Peyer's patch (tissue), 4 donors: ENCODE measurements at regions not wholly inside any gene's neighbourhood (a gene's known extent, or its start where the extent isn't known, plus 50 kb on each side); places are given as distances from the start of the nearest gene placed in this dataset.

Source experiments
- DNase-seq, 3 donors: peaks; one replicate each; pipeline ENCODE4 v3.0.0-alpha.2; 2017 to 2019
- H3K27ac ChIP-seq, 4 donors: fragments of 200-600 bp; sonication (generic); one replicate each; pipeline ENCODE4 v1.5.1; 2016 to 2019
- H3K27me3 ChIP-seq, 2 donors: fragments of 200-600 bp; sonication (generic); one replicate each; pipeline ENCODE4 v1.5.1; 2019
- H3K36me3 ChIP-seq, 3 donors: fragments of 200-600 bp; sonication (generic); one replicate each; pipeline ENCODE4 v1.5.1; 2016 to 2019
- H3K4me1 ChIP-seq, 4 donors: fragments of 200-600 bp; sonication (generic); one replicate each; pipeline ENCODE4 v1.5.1; 2016 to 2019
- H3K4me3 ChIP-seq, 4 donors: fragments of 200-600 bp; sonication (generic); 1 replicate in 3 of 4; 2 replicates in 1 of 4; pipeline ENCODE4 v1.5.1; 2016 to 2019; ENCODE audit warnings: mild to moderate bottlenecking in 1 of 4
- H3K9me3 ChIP-seq, 4 donors: fragments of 200-600 bp; sonication (generic); one replicate each; pipeline ENCODE4 v1.5.1; 2016 to 2019; ENCODE audit warnings: mild to moderate bottlenecking in 1 of 4
- POLR2A ChIP-seq, 2 donors: fragments of 450-650 bp; IDR thresholded peaks; one replicate each; pipeline ENCODE4 v1.5.1; 2017; ENCODE audit warnings: antibody characterized with exemption in 2 of 2, mild to moderate bottlenecking in 2 of 2, moderate library complexity in 2 of 2
- TF ChIP-seq, protein P1 (sequence below), 6 experiments: fragments of 450-650 bp in 4 of 6; fragments of 200-600 bp in 2 of 6; sonication (generic) in 1 of 6; IDR thresholded peaks; one replicate each; pipeline ENCODE4 v1.5.1; 2017 to 2019; ENCODE audit warnings: antibody characterized with exemption in 6 of 6, mild to moderate bottlenecking in 3 of 6, moderate library complexity in 1 of 6

DNA sequence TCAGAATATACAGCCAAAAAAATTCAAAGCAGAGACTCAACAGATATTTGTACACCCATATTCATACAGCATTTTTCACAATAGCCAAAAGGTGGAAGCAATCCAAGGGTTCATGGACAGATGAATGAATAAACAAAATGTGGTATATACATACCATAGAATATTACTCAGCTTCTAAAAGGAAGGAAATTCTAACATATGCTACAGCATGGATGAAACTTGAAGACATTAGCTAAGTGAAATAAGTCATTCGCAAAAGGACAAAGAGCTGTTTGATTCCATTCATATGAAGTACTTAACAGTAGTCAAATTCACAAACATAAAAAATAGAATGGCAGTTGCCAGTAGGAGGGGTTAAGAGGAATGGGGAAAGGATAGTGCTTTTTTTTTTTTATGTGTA lies 91.8 kb upstream of the ARID2 start:
- TF ChIP-seq POLR2A (IDR thresholded peaks at IDR 0.05): no peak
- TF ChIP-seq, protein P1, sequence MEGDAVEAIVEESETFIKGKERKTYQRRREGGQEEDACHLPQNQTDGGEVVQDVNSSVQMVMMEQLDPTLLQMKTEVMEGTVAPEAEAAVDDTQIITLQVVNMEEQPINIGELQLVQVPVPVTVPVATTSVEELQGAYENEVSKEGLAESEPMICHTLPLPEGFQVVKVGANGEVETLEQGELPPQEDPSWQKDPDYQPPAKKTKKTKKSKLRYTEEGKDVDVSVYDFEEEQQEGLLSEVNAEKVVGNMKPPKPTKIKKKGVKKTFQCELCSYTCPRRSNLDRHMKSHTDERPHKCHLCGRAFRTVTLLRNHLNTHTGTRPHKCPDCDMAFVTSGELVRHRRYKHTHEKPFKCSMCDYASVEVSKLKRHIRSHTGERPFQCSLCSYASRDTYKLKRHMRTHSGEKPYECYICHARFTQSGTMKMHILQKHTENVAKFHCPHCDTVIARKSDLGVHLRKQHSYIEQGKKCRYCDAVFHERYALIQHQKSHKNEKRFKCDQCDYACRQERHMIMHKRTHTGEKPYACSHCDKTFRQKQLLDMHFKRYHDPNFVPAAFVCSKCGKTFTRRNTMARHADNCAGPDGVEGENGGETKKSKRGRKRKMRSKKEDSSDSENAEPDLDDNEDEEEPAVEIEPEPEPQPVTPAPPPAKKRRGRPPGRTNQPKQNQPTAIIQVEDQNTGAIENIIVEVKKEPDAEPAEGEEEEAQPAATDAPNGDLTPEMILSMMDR (IDR thresholded peaks at IDR 0.05): no peak
- H3K27ac ChIP-seq: no peak overlapping the region
- no peak overlapping the region for H3K4me3 ChIP-seq
- H3K27me3 ChIP-seq: no peaks in the 10 kb centered on the region
- H3K9me3 ChIP-seq: no peaks in the 10 kb centered on the region
- DNase-seq: no peak
- no peaks in the 10 kb centered on the region for H3K4me1 ChIP-seq
- no peaks in the 10 kb centered on the region for H3K36me3 ChIP-seq

DNA sequence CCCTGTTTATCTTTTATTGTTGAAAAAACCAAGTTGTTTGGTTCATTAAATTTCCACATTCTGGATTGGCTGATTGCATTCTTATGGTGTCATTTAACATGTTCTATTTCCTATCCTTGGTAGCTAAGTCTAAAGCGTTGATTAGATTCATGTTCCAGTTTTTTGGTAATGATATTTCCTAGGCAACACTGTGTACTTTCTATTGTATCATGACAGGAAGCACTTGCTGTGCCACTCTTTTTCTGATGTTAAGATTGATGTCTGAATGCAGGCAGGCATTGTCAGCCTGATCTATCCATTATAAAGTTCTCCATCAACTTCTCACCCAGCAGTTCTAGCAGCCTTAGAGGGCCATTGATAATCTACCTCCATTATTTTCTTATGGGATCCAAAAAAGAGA lies 91.1 kb upstream of the ARID2 start:
- TF ChIP-seq, protein P1 (IDR thresholded peaks at IDR 0.05): no peak
- TF ChIP-seq POLR2A (IDR thresholded peaks at IDR 0.05): no peak
- no peaks in the 10 kb centered on the region for H3K4me1 ChIP-seq
- H3K27ac ChIP-seq: no peak overlapping the region
- H3K9me3 ChIP-seq: no peaks in the 10 kb centered on the region
- DNase-seq: no peak
- H3K36me3 ChIP-seq: no peaks in the 10 kb centered on the region
- no peak overlapping the region for H3K4me3 ChIP-seq
- H3K27me3 ChIP-seq: no peaks in the 10 kb centered on the region

GRCh38 chr12:45644541-45644940 lies 85.0 kb upstream of the ARID2 start:
- Histone ChIP-seq H3K27ac (no peak overlapping the region), H3K36me3 (no peaks in the 10 kb centered on the region), H3K4me1 (peaks cover 0 to 3% (median 0%) of the 10 kb centered on the region in 4 donors), H3K9me3 (no peaks in the 10 kb centered on the region), H3K4me3 (no peak overlapping the region), H3K27me3 (no peaks in the 10 kb centered on the region)
- no peak for TF ChIP-seq POLR2A (IDR thresholded peaks at IDR 0.05)
- TF ChIP-seq, protein P1 (IDR thresholded peaks at IDR 0.05): no peak
- no peak for DNase-seq

- DNase-seq: no peak
- TF ChIP-seq, protein P1 (IDR thresholded peaks at IDR 0.05): no peak
- no peak for TF ChIP-seq POLR2A (IDR thresholded peaks at IDR 0.05)
- Histone ChIP-seq H3K27ac (no peak overlapping the region), H3K9me3 (no peaks in the 10 kb centered on the region), H3K4me3 (no peak overlapping the region), H3K27me3 (no peaks in the 10 kb centered on the region), H3K4me1 (peaks cover 0 to 3% (median 0%) of the 10 kb centered on the region in 4 donors), H3K36me3 (no peaks in the 10 kb centered on the region)
Measured at GRCh38 chr12:45646851-45647581, 82.5 kb upstream of the ARID2 start.

- peak in 2 of 3 donors; percentile 72 to 73 for DNase-seq
- Histone ChIP-seq H3K27me3 (no peaks in the 10 kb centered on the region), H3K27ac (no peak overlapping the region), H3K9me3 (no peaks in the 10 kb centered on the region), H3K36me3 (no peaks in the 10 kb centered on the region), H3K4me3 (no peak overlapping the region), H3K4me1 (peaks cover 0 to 3% (median 0%) of the 10 kb centered on the region in 4 donors)
- TF ChIP-seq, protein P1 (IDR thresholded peaks at IDR 0.05): peak in 1 of 6 experiments; percentile 26
- TF ChIP-seq POLR2A (IDR thresholded peaks at IDR 0.05): no peak
Measured at GRCh38 chr12:45648070-45648469, 81.4 kb upstream of the ARID2 start.
